Ovary (tissue), 7 donors: ENCODE measurements at regions not wholly inside any gene's neighbourhood (a gene's known extent, or its start where the extent isn't known, plus 50 kb on each side); places are given as distances from the start of the nearest gene placed in this dataset.

Source experiments
- DNase-seq, 5 donors: peaks; one replicate each; pipeline ENCODE4 v3.0.0-alpha.2; 2019 to 2020
- H3K27ac ChIP-seq, 2 donors: fragments of 200-600 bp; one replicate each; pipeline versions ENCODE4 v1.5.1 to v1.8.0; 2019 to 2022
- H3K27me3 ChIP-seq: fragments of 200-600 bp; one replicate; pipeline ENCODE4 v1.8.0; 2022
- H3K36me3 ChIP-seq: fragments of 200-600 bp; sonication (generic); one replicate; pipeline ENCODE4 v1.5.1; 2019
- H3K4me1 ChIP-seq: one replicate; pipeline ENCODE4 v1.8.1; 2013; ENCODE audit warnings: mild to moderate bottlenecking, moderate library complexity; ENCODE audit not compliant: insufficient read depth
- H3K4me3 ChIP-seq: fragments of 200-600 bp; sonication (generic); one replicate; pipeline ENCODE4 v1.5.1; 2017
- H3K9me3 ChIP-seq, 2 donors: fragments of 200-600 bp in 1 of 2; sonication (generic) in 1 of 2; one replicate each; pipeline versions ENCODE4 v1.5.1 to v1.8.1; 2013 to 2019; ENCODE audit warnings: mild to moderate bottlenecking in 1 of 2, moderate library complexity in 1 of 2
- EP300 ChIP-seq: sonication (generic); formaldehyde crosslinking; IDR thresholded peaks from one replicate; pipeline ENCODE4 v1.6.1; 2017; ENCODE audit warnings: antibody characterized with exemption
- POLR2A ChIP-seq: fragments of 450-650 bp; IDR thresholded peaks from one replicate; pipeline ENCODE4 v1.6.1; 2017; ENCODE audit warnings: antibody characterized with exemption, mild to moderate bottlenecking, moderate library complexity
- WGBS, 3 donors: extraction: QIAGEN DNeasy Blood & Tissue Kit in 1 of 3; methylation state at CpG; one replicate each; pipeline versions ENCODE4 v1.1.5 to v1.1.7; 2013 to 2017; 5-methylcytosine and 5-hydroxymethylcytosine counted together
- intact Hi-C, 4 donors: fragments of 100-400 bp; cut with DNase I; formaldehyde crosslinking; loops; one replicate each; pipeline versions ENCODE4 v1.11.0 to v1.15.1; 2022 to 2023
- TF ChIP-seq, protein P1 (sequence below), 3 donors: fragments of 450-650 bp in 2 of 3; fragments of 200-600 bp in 1 of 3; IDR thresholded peaks; one replicate each; pipeline versions ENCODE4 v1.5.1 to v1.8.0; 2016 to 2022; ENCODE audit warnings: antibody characterized with exemption in 3 of 3, mild to moderate bottlenecking in 1 of 3
- donor health status: DM: no; HTN: no; CAD: no; lungs with moderate emphysema.
- donor health status: DM: no; HTN: no; CAD: no.
- donor health status: Bipolar disorder and iron deficiency.
- donor health status: DM: no; HTN: no; CAD: no.
- donor health status: DM: yes; HTN: yes; CAD: no.

GRCh38 chr10:118870467-118871243, 115.9 kb upstream of the CACUL1 start:
- Histone ChIP-seq H3K27ac (no peak overlapping the region), H3K9me3 (no peaks in the 10 kb centered on the region), H3K36me3 (no peaks in the 10 kb centered on the region), H3K27me3 (no peaks in the 10 kb centered on the region), H3K4me3 (no peak overlapping the region), H3K4me1 (peaks cover 5% of the 10 kb centered on the region)
- TF ChIP-seq POLR2A (no peak), EP300 (no peak)
- TF ChIP-seq, protein P1, sequence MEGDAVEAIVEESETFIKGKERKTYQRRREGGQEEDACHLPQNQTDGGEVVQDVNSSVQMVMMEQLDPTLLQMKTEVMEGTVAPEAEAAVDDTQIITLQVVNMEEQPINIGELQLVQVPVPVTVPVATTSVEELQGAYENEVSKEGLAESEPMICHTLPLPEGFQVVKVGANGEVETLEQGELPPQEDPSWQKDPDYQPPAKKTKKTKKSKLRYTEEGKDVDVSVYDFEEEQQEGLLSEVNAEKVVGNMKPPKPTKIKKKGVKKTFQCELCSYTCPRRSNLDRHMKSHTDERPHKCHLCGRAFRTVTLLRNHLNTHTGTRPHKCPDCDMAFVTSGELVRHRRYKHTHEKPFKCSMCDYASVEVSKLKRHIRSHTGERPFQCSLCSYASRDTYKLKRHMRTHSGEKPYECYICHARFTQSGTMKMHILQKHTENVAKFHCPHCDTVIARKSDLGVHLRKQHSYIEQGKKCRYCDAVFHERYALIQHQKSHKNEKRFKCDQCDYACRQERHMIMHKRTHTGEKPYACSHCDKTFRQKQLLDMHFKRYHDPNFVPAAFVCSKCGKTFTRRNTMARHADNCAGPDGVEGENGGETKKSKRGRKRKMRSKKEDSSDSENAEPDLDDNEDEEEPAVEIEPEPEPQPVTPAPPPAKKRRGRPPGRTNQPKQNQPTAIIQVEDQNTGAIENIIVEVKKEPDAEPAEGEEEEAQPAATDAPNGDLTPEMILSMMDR (IDR thresholded peaks at IDR 0.05) = no peak
- DNase-seq = peak in 4 of 5 donors; percentile 20 to 67 (median 30)
- intact Hi-C loops = no loop called here
- WGBS, 3 donors = 19 to 23% (median 20%) methylated on average over 4 of the region's 4 CpGs

- intact Hi-C loops = no loop called here
- DNase-seq = no peak
- Histone ChIP-seq H3K9me3 (no peaks in the 10 kb centered on the region), H3K27ac (no peak overlapping the region), H3K36me3 (no peaks in the 10 kb centered on the region), H3K4me1 (peaks cover 5% of the 10 kb centered on the region), H3K27me3 (no peaks in the 10 kb centered on the region), H3K4me3 (no peak overlapping the region)
- TF ChIP-seq, protein P1 (IDR thresholded peaks at IDR 0.05) = no peak
- TF ChIP-seq POLR2A (no peak), EP300 (no peak)
- WGBS, 3 donors = 58 to 73% (median 62%) methylated on average over 2 of the region's 2 CpGs
Observed at GRCh38 chr10:118871244-118871865, 116.6 kb upstream of the CACUL1 start.

GRCh38 chr10:118873091-118873737, 118.4 kb upstream of the CACUL1 start:
- intact Hi-C loops = no loop called here
- H3K4me1 ChIP-seq = peaks cover 5% of the 10 kb centered on the region
- H3K36me3 ChIP-seq = no peaks in the 10 kb centered on the region
- no peak overlapping the region for H3K27ac ChIP-seq
- DNase-seq = no peak
- H3K4me3 ChIP-seq = no peak overlapping the region
- TF ChIP-seq, protein P1 (IDR thresholded peaks at IDR 0.05) = no peak
- TF ChIP-seq EP300 = no peak
- no peak for TF ChIP-seq POLR2A
- no peaks in the 10 kb centered on the region for H3K9me3 ChIP-seq
- H3K27me3 ChIP-seq = no peaks in the 10 kb centered on the region
- WGBS, 3 donors = 23 to 31% (median 27%) methylated on average over 4 of the region's 4 CpGs

- Histone ChIP-seq H3K9me3 (no peaks in the 10 kb centered on the region), H3K36me3 (no peaks in the 10 kb centered on the region), H3K27ac (no peak overlapping the region), H3K4me1 (peaks cover 5% of the 10 kb centered on the region), H3K27me3 (no peaks in the 10 kb centered on the region), H3K4me3 (no peak overlapping the region)
- TF ChIP-seq, protein P1 (IDR thresholded peaks at IDR 0.05) = no peak
- no peak for TF ChIP-seq EP300
- no peak for TF ChIP-seq POLR2A
- WGBS, 3 donors = 75 to 84% (median 84%) methylated on average over 2 of the region's 2 CpGs
- no peak for DNase-seq
- intact Hi-C loops = no loop called here
Observed at GRCh38 chr10:118873738-118874105, 119.0 kb upstream of the CACUL1 start.
